ENCODE measurements at regions not wholly inside any gene's neighbourhood (a gene's known extent, or its start where the extent isn't known, plus 50 kb on each side); places are given as distances from the start of the nearest gene placed in this dataset.

GRCh38 chr11:92861634-92862033 lies 107.8 kb upstream of the MTNR1B start:
- TF ChIP-seq CTCF (IDR thresholded peaks at IDR 0.05), result no peak
- no peak for TF ChIP-seq ZFX (IDR thresholded peaks at IDR 0.05; ENCODE audit: borderline replicate concordance)
